H1 (cell line): ENCODE measurements at regions not wholly inside any gene's neighbourhood (a gene's known extent, or its start where the extent isn't known, plus 50 kb on each side); places are given as distances from the start of the nearest gene placed in this dataset.

ENCODE experiments used
- CTCF ChIA-PET: fragments of 300-600 bp; sonication (Branson Sonifier 250); formaldehyde crosslinking; loops from one replicate; lab custom pipeline; 2021; ENCODE audit not compliant: partially characterized antibody; lab: Charles Lee
- POLR2A ChIA-PET: fragments of 300-600 bp; sonication (Branson Sonifier 250); formaldehyde crosslinking; loops from one replicate; lab custom pipeline; 2021; ENCODE audit warnings: inconsistent platforms; ENCODE audit not compliant: partially characterized antibody; lab: Charles Lee
- DNase-seq, 2 experiments: peaks; one replicate each; pipeline versions ENCODE4 v3.0.0 to v3.0.0-alpha.2; 2010 to 2022; ENCODE audit warnings: low spot score in 2 of 2, low read depth in 1 of 2, mixed read lengths in 1 of 2
- FAIRE-seq: peaks from 2 replicates; lab custom pipeline; 2011; peaks lifted over from hg19 to GRCh38; lab: Jason Lieb, UNC
- H2AFZ ChIP-seq: 2 replicates; pipeline ENCODE4 v1.8.1; 2012; ENCODE audit warnings: low read length, inconsistent platforms
- H2AK5ac ChIP-seq: 2 replicates; pipeline ENCODE4 v1.6.1; 2013; ENCODE audit warnings: low read depth, low read length
- H2BK120ac ChIP-seq: replicated peaks from 2 replicates; pipeline ENCODE3; 2013; ENCODE audit warnings: low read depth, low read length, inconsistent platforms
- H2BK12ac ChIP-seq: 2 replicates; pipeline ENCODE4 v1.6.1; 2013; ENCODE audit warnings: low read depth, low read length
- H2BK15ac ChIP-seq: 2 replicates; pipeline ENCODE4 v1.6.1; 2013; ENCODE audit warnings: low read length
- H2BK20ac ChIP-seq: 2 replicates; pipeline ENCODE4 v1.6.1; 2013; ENCODE audit warnings: low read length
- H2BK5ac ChIP-seq: 2 replicates; pipeline ENCODE4 v1.6.1; 2013; ENCODE audit warnings: low read depth, low read length
- H3K14ac ChIP-seq: 2 replicates; pipeline ENCODE4 v1.6.1; 2013; ENCODE audit warnings: inconsistent platforms; ENCODE audit not compliant: insufficient read length
- H3K18ac ChIP-seq: 2 replicates; pipeline ENCODE4 v1.6.1; 2013; ENCODE audit warnings: low read length; ENCODE audit errors: extremely low read depth
- H3K23ac ChIP-seq: 2 replicates; pipeline ENCODE4 v1.6.1; 2013; ENCODE audit warnings: inconsistent platforms; ENCODE audit not compliant: insufficient read length
- H3K23me2 ChIP-seq: 2 replicates; pipeline ENCODE4 v1.6.1; 2013; ENCODE audit warnings: low read depth, low read length
- H3K27ac ChIP-seq: 2 replicates; pipeline ENCODE4 v1.6.1; 2011; ENCODE audit warnings: low read depth, low read length, inconsistent platforms
- H3K27me3 ChIP-seq, 4 experiments: replicated peaks in 1 of 4; 1 replicate in 1 of 4; 2 replicates in 3 of 4; pipeline versions ENCODE4 v1.6.1 to v1.8.1; 2011 to 2013; ENCODE audit warnings: low read length in 3 of 4, mild to moderate bottlenecking in 3 of 4, inconsistent platforms in 2 of 4, mixed read lengths in 2 of 4, moderate library complexity in 1 of 4; ENCODE audit not compliant: control insufficient read depth in 3 of 4, insufficient read depth in 3 of 4; ENCODE audit errors: extremely low read depth in 1 of 4
- H3K36me3 ChIP-seq, 4 experiments: 2 replicates each; pipeline versions ENCODE4 v1.6.1 to v1.8.1; 2011 to 2013; ENCODE audit warnings: mild to moderate bottlenecking in 4 of 4, low read length in 3 of 4, moderate library complexity in 2 of 4, control low read depth in 1 of 4, inconsistent platforms in 1 of 4; ENCODE audit not compliant: insufficient read depth in 4 of 4, control insufficient read depth in 2 of 4
- H3K4ac ChIP-seq: replicated peaks from 2 replicates; pipeline ENCODE3; 2013; ENCODE audit warnings: low read length, low read depth, mixed read lengths, inconsistent platforms; ENCODE audit not compliant: insufficient read length
- H3K4me1 ChIP-seq, 4 experiments: replicated peaks in 1 of 4; 1 replicate in 1 of 4; 2 replicates in 3 of 4; pipeline versions ENCODE4 v1.6.1 to v1.8.1; 2011 to 2013; ENCODE audit warnings: low read length in 3 of 4, inconsistent platforms in 2 of 4, mixed read lengths in 1 of 4; ENCODE audit not compliant: insufficient read depth in 4 of 4, control insufficient read depth in 3 of 4
- H3K4me2 ChIP-seq, 2 experiments: 2 replicates each; pipeline versions ENCODE4 v1.6.1 to v1.8.1; 2011 to 2013; ENCODE audit warnings: low read depth in 2 of 2, low read length in 2 of 2, control low read depth in 1 of 2, inconsistent platforms in 1 of 2, mild to moderate bottlenecking in 1 of 2; ENCODE audit not compliant: insufficient read depth in 1 of 2
- H3K4me3 ChIP-seq, 4 experiments: fragments of 200-600, 300-600 bp in 1 of 4; sonication (generic), shearing (Covaris generic), sonication (Bioruptor Twin) in 1 of 4; 2 replicates each; pipeline versions ENCODE4 v1.5.1 to v1.8.1; 2011 to 2016; ENCODE audit warnings: low read length in 4 of 4, low read depth in 3 of 4, control low read depth in 2 of 4, inconsistent platforms in 2 of 4, mild to moderate bottlenecking in 2 of 4, mixed read lengths in 1 of 4, moderate library complexity in 1 of 4; ENCODE audit not compliant: insufficient read depth in 2 of 4; ENCODE audit errors: extremely low read depth in 1 of 4
- H3K56ac ChIP-seq: replicated peaks from 2 replicates; pipeline ENCODE3; 2013; ENCODE audit warnings: low read depth, mild to moderate bottlenecking, mixed read lengths, low read length, inconsistent platforms; ENCODE audit not compliant: insufficient read length
- H3K79me1 ChIP-seq: 2 replicates; pipeline ENCODE4 v1.6.1; 2013; ENCODE audit warnings: low read depth, low read length, control low read depth
- H3K79me2 ChIP-seq, 2 experiments: 2 replicates each; pipeline versions ENCODE4 v1.6.1 to v1.8.1; 2012 to 2013; ENCODE audit warnings: low read length in 2 of 2, mild to moderate bottlenecking in 2 of 2, inconsistent platforms in 1 of 2; ENCODE audit not compliant: insufficient read depth in 2 of 2, control insufficient read depth in 1 of 2
- H3K9ac ChIP-seq, 4 experiments: replicated peaks in 1 of 4; 1 replicate in 1 of 4; 2 replicates in 3 of 4; pipeline versions ENCODE4 v1.6.1 to v1.8.1; 2011 to 2013; ENCODE audit warnings: low read depth in 3 of 4, low read length in 3 of 4, control low read depth in 2 of 4, mild to moderate bottlenecking in 2 of 4, moderate library complexity in 2 of 4, inconsistent platforms in 1 of 4; ENCODE audit errors: extremely low read depth in 1 of 4
- H3K9me3 ChIP-seq, 2 experiments: 2 replicates each; pipeline versions ENCODE4 v1.6.1 to v1.8.1; 2012 to 2013; ENCODE audit warnings: mild to moderate bottlenecking in 2 of 2, moderate library complexity in 2 of 2, control low read depth in 1 of 2, inconsistent platforms in 1 of 2, low read depth in 1 of 2, low read length in 1 of 2, mixed read lengths in 1 of 2; ENCODE audit not compliant: insufficient read depth in 2 of 2
- H4K20me1 ChIP-seq, 2 experiments: replicated peaks in 1 of 2; 2 replicates each; pipeline versions ENCODE3 to v1.8.1; 2011 to 2013; ENCODE audit warnings: inconsistent platforms in 2 of 2, low read length in 2 of 2, mild to moderate bottlenecking in 1 of 2; ENCODE audit not compliant: insufficient read depth in 2 of 2, control insufficient read depth in 1 of 2
- H4K5ac ChIP-seq: 2 replicates; pipeline ENCODE4 v1.6.1; 2013; ENCODE audit warnings: low read length, low read depth, mixed read lengths, inconsistent platforms; ENCODE audit not compliant: insufficient read length
- H4K8ac ChIP-seq: 2 replicates; pipeline ENCODE4 v1.8.0; 2013; ENCODE audit warnings: mild to moderate bottlenecking, moderate library complexity, low read length, inconsistent platforms; ENCODE audit not compliant: insufficient read depth; ENCODE audit errors: extremely low read depth
- H4K91ac ChIP-seq: replicated peaks from 2 replicates; pipeline ENCODE3; 2013; ENCODE audit warnings: low read length, mixed read lengths, inconsistent platforms; ENCODE audit not compliant: insufficient read length
- JUND ChIP-seq: IDR thresholded peaks from 2 replicates; pipeline ENCODE4 v1.6.1; 2011; ENCODE audit warnings: mild to moderate bottlenecking, improper control_type of control experiment, low read length
- TEAD4 ChIP-seq: IDR thresholded peaks from 2 replicates; pipeline ENCODE4 v1.6.1; 2012; ENCODE audit warnings: low read depth, low read length, inconsistent platforms, mixed read lengths
- WGBS, 2 experiments: shearing (Covaris generic) in 1 of 2; methylation state at CpG; one replicate each; pipeline versions ENCODE4 v1.1.6 to v1.1.7; 2013 to 2015; ENCODE audit warnings: low lambda C conversion rate in 2 of 2, mixed read lengths in 2 of 2, inconsistent platforms in 1 of 2, low coverage in 1 of 2, missing lambda C conversion rate in 1 of 2; ENCODE audit not compliant: insufficient replicate concordance in 2 of 2, insufficient coverage in 1 of 2, insufficient read length in 1 of 2; ENCODE audit errors: extremely low coverage in 1 of 2, missing lambda C conversion rate in 1 of 2; 5-methylcytosine and 5-hydroxymethylcytosine counted together

DNA sequence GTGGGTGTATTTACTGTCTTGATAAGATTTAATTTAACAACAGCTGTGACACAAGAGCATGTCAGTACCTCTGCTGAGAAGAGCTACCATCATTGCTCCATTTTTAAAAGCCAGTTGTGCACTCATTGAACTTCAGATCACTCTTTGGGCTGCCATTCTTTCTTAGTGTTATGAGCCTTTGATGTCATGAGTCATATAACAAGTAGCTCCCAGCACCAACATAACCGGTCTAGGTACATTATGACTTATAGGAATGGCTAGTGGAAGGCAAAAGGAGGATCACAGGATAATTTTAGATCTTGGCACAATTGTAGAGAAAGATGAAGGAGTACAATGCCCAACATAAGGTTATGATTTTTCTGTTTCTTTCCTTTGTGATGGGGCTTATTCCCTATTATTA lies 170.8 kb upstream of the FBN2 start:
- no peak for FAIRE-seq
- TF ChIP-seq JUND, result no peak
- TF ChIP-seq TEAD4, result no peak

More for the DNA sequence above, 170.8 kb upstream of the FBN2 start:
- H3K9ac ChIP-seq, result no peak overlapping the region
- H3K14ac ChIP-seq, result no peak overlapping the region
- H3K36me3 ChIP-seq, result no peaks in the 10 kb centered on the region
- CTCF ChIA-PET, result interaction anchor here (1.0 kb wide), 1 partner anchor 9 kb away, joined by 3 read pairs; no protein-coding TSS in a partner anchor
- H4K91ac ChIP-seq, result no peak overlapping the region
- no peak overlapping the region for H3K18ac ChIP-seq
- H2BK20ac ChIP-seq, result no peak overlapping the region
- H2BK5ac ChIP-seq, result no peak overlapping the region
- H3K79me2 ChIP-seq, result no peaks in the 10 kb centered on the region
- no peak overlapping the region for H3K4me2 ChIP-seq
- H3K4ac ChIP-seq, result no peak overlapping the region
- H3K23me2 ChIP-seq, result no peaks in the 10 kb centered on the region
- 93% methylated on average over 1 of the region's 1 CpG; no CpG with 5 or more reads in 1 of the 2 experiments for WGBS, 2 experiments
- H3K23ac ChIP-seq, result no peak overlapping the region
- no peak overlapping the region for H3K56ac ChIP-seq
- no peaks in the 10 kb centered on the region for H3K9me3 ChIP-seq
- H4K5ac ChIP-seq, result no peak overlapping the region
- no peak for DNase-seq
- no peak overlapping the region for H2BK12ac ChIP-seq
- H3K79me1 ChIP-seq, result no peaks in the 10 kb centered on the region
- H2AFZ ChIP-seq, result peak overlapping the region; percentile 49; the same call in 1 of the 2 replicates
- no peak overlapping the region for H2AK5ac ChIP-seq
- H3K4me1 ChIP-seq, result no peaks in the 10 kb centered on the region
- H2BK15ac ChIP-seq, result no peak overlapping the region
- no peaks in the 10 kb centered on the region for H4K20me1 ChIP-seq
- POLR2A ChIA-PET, result no interaction called here
- no peak overlapping the region for H2BK120ac ChIP-seq
- no peak overlapping the region for H4K8ac ChIP-seq
- H3K4me3 ChIP-seq, result no peak overlapping the region
- H3K27ac ChIP-seq, result no peak overlapping the region
- no peaks in the 10 kb centered on the region for H3K27me3 ChIP-seq
